Hematopoietic multipotent progenitor cell treated with erythropoietin and hydrocortisone succinate and interleukin-3 and kit ligand, for 8 days (in vitro differentiated cells): ENCODE measurements at regions not wholly inside any gene's neighbourhood (a gene's known extent, or its start where the extent isn't known, plus 50 kb on each side); places are given as distances from the start of the nearest gene placed in this dataset.

Experiments used
- DNase-seq: peaks from one replicate; pipeline ENCODE4 v3.0.0-alpha.2; 2015

DNA sequence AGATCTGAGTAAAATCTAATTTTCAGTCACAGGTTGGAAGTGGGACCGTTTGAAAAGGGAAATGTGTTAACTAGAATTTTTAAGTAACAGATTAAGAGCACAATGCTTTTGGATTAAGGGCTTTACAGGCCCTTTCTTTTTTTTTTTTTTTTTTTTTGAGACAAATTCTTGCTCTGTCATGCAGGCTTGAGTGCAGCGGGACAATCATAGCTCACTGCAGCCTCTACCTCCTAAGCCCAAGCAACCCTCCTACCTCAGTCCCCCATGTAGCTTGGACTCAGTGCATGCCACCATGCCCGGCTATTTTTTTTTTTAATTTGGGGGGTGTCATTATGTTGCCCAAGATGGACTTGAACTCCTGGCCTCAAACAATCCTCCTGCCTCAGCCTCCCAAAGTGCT lies 363.7 kb downstream of the LIG4 start:
- DNase-seq: no peak

DNA sequence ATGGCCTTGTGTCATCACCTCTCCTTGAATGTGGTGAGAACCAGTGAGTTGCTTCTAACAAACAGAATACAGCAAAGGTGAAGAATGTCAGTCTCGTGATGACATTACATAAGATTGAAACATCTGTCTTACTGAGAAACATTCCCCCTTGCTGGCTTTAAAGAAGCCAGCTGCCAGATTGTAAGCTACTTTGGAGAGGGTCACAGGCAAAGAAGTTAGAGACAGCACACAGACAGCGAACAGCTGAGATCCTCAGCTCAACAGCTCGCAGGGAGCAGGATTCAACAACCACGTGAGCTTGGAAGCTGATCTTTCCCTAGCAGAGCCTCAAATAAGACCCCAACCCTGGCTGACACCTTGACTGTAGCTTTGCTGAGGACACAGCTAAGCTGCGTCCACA lies 367.9 kb downstream of the LIG4 start:
- no peak for DNase-seq

DNA sequence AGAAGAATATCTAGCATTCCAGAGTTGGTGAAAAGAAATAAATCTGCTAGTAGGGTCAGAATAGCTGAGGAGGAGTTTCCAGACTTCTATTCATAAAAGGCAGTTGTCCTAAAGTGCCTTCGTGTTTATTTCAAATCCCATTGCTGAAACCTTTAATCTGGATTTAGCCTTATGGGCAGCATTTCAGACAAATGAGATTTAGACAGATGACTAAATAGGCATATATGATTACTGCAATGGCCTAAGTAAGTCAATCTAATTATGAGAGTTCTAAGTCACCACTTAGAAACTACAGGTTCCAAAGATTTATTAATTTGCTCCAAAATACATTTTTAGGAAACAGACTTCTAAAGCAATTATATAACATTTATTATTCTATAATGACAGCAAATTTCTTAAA lies 368.7 kb downstream of the LIG4 start:
- DNase-seq: no peak

DNA sequence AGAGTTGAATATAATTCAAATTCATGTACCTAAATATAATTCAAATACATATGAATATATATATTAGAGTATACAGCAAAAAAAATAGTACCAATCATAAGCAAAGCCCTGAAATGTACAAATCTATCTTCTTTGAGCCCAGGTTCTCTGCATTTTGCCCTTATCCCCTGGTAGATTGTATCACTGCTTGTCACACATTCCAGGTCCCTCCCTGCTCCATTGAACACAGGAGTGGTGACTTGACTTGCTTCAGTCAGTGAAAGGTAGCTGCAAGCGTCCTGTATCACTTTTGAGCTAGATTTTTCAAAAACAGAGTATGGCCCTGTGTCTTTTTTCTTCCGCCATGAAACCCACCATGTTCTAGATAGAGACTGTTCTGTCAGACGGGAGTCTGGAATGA lies 369.4 kb downstream of the LIG4 start:
- DNase-seq: no peak

DNA sequence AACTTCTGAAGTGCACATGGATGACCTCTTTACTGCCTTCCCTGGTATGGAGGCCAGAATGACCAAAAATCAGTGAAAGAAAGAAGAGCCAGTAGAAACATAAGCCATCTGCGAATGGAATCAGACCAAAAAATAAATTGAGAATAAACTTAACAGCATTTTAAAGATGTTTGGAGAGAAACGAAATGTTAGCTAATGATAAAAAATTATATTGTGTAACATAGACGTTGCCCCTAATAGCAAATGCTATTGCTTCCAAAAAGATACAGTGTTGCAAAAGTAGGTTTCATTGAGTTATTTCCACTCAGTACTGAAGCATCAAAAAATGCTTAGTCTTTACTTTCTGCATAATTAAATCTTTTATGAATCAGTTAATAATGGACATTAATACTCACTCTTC lies 371.7 kb downstream of the LIG4 start:
- no peak for DNase-seq

DNA sequence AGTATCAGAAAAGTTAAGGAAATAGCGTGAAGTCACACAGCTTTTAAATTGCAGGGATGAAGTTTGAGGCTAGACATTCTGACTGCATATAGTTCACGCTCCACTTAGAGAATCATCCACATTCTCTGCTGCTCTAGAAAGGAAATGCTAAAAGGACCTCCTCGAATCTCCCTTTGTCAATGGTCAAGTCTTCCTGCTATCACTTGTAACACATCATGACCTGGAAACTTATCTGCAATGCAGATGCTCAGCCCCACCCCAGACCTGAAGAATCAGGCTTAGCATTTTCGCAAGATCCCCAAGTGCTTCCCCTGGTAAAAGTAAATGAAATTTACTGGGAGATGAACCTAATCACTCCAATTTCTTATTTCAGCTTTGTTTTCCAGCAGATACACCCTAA lies 372.1 kb downstream of the LIG4 start:
- no peak for DNase-seq

DNA sequence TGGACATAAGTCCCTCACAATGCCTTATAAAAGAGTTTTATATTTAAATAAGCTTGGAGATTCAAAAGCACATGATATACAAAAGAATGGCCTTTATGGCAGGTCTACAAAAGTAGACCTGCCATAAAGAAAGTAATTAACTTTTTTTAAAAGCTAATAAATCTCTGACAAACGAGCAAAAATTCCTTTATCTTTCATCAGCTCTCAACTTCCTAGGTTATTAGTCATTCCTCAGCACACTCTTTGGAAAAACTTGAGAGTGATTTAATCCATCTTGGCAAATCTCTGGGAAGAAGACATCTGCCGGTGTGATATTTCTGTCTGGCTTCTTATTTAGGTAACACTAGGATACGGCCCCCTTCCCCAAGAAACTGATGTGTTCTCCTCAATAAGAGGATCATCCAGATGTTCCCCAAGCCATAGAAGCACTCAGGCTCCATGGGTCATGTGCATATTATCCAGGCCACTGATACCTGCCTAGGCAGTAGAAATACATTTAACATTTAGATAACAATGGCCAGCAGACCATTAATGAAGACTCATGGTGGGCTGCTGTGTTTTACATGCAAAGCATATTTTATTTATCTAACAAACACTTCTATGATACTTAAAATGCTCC lies 372.7 kb downstream of the LIG4 start:
- no peak for DNase-seq

DNA sequence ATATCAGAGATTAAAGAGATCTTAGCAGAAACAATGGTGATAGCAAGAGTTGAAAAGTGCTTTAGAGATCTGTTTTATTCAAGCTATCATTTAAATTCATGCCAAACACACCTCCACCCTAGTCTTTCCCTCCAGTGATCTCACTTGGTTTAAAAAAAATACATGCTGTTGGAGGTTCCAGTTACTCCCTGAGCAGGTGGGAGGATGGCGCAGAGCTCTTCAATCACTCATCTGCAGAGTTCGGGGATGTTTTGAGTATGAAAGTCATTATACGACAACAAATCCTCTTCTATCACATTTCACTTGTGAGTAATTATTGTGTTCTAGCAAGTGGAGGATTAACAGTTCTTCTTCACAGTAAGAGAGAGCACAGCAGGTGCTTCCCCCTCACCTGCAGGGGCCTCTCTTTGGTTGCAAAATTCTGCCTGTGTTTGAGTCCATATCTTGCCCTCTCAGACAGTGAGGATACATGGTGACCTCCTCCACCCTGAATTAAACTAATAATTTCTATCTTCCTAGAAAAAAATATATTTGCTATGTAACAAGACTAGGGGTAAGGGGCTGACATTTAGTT lies 376.7 kb downstream of the LIG4 start:
- DNase-seq: no peak

DNA sequence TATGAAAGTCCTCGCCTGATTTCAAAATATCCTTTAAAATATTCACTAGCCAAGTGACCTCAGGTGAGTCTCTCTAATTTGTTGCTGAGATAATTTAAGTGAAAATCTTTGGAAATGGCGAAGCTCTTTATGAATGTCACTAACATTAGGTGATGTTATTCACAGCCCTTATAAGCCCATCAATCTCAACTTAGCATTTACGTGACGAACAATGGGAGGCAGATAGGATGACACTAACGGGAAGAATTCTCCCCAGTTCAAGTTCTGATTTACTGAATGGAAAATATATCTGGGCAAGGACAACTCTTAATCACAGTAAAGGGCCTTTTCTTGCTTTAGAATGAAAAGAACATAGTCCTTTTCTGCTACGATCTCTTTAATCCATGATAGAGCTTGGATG lies 378.7 kb downstream of the LIG4 start:
- DNase-seq: no peak

DNA sequence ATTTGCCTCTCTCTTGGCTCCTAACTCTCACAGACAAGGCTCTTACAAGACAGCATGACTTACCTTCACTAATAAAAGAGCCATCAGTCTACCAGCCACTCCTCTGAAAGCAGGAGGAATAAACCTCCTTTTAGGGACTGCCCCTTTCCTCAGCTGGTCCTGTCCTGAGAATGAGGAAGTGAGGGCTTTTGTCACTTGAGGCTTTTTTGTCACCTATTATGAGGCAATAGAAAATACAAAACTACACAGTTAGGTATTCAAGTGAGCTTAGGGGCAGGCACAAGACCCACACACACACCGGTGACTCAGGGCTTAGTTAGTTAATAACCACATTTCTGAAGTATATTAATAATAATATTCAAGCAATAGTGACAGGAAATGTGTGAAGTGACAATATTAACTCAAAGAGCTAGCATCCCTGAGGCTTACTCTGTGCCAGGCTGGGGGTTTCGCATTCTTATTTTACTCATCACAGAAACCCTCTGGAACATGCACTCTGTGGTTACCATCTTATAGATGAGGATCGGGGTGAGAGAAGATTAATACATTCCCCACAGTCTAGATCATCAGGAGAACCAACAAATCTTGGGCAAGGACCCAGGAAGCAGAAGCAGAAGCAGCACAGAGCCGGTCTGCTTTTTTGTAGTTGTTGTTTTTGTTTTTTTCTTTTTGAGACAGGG lies 379.9 kb downstream of the LIG4 start:
- DNase-seq: no peak

DNA sequence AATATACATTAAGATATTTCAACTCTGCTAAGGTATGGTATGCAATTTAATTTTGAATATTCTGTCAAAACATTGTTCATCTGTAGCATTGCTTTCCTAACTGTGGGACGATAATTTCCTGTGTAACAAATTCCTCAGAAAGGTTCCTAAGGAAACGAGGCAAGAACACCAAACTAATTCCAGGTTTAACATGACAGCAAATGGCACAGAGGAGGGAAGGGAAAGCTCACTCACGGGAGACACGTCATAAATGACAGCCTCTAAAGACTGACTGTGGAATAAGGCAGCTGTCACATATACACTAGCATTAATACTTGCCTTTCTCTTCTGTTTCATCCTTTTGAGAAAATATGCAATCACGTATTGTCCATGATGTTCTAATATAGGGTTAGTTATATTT lies 380.6 kb downstream of the LIG4 start:
- DNase-seq: no peak

DNA sequence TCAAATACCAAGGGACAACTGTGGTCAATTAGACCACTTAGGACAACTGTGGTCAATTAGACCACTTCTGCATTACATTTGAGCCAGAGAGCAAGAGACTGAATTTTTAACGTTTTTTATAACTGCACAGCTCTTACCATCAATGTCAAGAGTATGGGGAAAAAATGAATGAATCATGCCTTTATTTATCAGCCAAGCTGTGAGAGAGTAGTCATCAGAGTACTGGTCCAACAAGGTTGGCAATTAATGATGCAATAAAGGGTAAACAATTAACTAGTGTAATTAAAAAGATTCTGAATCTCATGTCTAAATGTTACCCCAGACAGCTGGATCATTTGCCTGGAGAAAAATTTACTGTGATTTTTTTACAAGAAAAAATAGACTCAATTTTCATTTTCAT lies 381.1 kb downstream of the LIG4 start:
- no peak for DNase-seq

DNA sequence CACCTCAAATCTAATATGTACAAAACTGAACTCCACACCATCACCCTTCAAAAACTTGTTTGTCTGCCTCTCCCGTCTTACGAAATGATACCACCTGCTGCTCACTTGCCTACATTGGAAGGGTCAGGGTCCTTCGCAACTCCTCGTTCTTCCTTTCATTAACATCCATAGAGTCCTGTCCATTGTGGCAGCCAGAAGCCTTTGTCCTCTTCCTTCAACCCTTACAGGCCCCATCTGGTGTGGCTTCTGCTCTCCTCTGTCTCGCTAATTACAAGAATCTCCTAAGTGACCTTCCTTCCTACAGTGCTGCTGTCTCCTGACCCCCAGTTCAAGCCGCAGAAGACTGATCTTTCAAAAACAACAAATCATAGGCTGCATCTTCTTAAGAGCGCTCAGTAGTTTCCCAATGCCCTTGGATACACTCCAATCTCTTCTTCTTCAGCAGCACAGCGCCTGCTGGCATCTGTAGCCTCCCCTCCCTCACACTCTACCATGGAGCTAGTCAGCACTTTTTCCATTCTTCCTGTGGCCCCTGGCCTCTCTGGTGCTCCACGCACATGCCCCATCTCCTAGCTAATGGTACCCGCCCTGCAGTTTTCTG lies 382.7 kb downstream of the LIG4 start:
- no peak for DNase-seq

DNA sequence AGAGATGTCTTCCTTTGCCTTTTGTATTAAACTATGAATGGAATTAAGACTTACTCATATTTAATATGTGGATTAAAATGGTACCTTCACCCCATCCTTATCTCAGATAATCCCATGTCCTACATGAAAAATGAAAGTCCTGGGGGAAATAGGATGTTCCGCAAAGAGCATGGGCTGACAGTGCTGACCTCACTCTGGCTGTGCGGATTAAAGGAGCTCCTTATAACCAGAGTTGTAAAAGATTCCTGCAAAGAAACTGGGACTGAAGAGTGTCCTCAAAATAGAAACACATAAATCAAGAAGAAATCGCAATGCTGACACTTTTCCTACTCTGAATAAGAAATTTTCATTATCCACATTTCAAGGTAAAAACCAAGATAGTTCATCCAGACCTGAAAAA lies 384.5 kb downstream of the LIG4 start:
- DNase-seq: no peak

DNA sequence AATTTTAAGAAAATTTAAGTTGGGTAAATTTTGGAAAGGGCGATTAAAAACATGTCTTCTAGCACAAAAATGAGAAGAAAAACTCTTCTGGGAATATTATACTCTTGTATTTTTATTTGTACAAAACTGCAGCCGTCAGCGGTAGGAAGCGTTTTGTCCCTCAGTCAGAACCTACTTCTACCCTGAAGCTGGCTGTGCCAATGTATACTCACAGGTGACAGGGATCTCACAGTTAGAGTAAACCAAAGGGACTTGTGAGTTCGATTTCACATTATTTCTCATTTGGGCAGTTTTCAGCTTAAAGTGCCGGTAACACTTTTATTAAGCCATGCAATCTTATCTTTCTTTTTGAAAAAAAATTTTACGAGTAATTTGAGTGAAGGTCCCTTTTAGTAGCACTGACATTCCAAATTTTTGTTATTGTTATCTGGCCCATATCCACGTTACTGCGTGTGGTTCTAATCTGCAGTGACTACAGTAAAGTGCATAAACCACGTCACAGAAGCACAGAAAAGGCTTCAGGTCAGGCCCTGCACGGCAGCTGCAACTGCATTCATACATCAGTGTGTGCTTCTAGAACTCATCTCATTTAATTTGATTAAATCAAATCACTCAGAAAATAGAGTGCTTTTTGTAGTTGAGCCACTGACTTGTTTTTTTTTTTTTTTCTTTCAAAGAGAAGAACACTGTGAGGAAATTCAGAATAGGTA lies 387.3 kb downstream of the LIG4 start:
- no peak for DNase-seq

DNA sequence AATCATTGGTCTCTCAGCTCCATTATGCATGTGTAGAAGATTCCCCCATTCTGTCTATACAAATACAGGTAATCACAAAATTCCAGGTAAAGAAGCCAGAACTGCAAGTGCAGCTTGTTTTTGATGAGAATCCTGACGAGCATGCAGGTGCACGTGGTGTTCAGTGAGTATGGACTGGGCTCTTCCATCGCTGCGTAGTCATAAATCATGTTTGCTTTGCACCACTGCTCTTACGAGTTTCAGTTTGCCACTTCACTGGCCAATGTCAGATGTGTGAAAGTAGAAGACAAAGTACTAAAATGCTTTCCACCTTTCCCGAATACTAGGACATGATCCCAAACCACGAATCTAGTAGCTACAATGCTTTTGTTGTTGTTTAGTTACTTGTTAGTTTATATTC lies 390.7 kb downstream of the LIG4 start:
- no peak for DNase-seq

DNA sequence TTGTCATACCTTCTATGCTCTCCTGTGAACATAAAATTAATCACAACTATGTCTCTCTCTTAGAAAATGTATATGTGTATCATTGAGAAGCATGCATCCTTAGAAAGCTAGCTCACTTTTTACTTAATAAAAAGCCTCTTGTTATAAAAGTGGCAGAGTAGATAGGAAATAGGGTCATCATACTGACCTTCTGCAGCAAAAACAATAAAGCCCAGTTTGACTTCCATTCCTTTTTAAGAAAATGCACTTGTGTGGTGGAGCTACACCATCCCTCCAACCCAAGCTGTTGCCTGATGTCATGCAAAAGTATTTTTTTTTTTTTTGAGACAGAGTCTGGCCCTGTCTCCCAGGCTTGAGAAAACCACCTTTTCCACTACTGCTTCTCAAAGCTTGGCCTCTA lies 393.3 kb downstream of the LIG4 start:
- no peak for DNase-seq

DNA sequence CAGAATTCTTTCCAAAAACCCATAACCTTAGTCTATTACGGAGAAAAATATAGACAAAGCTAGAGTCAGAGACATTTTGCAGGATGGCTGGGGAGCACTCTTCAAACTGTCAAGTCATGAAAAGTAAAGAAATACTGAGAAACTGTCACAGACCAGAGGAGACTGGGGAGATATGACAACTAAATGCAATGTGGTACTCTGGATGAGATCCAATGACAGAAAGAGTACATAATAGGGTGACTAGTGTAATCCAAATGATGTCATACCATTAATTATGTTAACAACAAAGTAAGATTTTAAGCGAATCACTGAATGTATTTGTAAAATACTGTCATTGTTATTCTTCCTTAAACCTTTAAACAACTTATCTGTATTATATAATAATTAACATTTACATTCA lies 393.8 kb downstream of the LIG4 start:
- DNase-seq: no peak

DNA sequence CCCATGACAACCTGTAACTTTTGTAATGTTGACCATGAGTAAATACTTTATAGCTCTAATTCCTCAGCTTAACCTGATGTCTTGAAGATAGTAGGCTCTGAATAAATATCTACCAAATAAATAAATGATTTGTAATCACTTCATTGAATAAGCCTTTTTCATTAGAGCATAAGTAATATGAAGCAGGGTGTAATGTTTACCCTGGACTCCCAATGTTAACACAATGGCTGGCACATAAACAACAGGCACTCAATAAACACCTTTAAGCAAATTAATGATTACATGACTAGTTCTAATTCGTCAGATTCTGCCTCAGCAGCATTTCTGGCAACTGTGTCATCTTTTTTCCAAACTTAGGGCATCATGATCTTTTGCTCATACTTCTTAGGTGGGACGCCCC lies 396.3 kb downstream of the LIG4 start:
- no peak for DNase-seq

DNA sequence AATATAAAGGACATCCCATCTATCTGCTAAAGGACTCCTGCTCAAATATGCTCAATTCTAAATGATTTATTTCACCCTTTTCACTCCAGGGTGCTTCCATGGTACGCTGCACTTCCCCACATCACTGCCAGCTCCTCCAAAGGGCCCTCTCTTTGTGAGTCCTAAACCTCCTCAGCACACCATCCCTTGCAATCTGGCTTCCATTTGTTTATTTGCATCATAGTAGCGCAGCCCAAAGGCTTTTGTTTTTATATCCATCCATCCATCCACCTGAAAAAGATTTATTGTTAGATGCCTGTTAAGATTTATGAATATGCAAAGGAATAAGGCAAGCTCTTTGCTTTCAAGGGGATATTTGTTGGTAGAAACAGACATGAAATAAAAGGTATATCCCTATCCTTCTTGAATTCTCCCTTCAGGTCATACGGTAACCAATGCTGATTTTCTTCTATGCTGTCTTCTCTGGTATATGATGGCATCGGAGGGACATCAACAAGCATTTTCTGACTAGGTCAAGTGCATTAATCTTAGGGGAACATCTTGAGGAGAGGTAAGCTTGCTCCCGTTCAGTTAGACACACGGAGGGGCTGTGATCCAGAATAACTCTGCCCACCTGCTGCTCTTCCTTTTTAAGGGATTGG lies 397.6 kb downstream of the LIG4 start:
- no peak for DNase-seq

DNA sequence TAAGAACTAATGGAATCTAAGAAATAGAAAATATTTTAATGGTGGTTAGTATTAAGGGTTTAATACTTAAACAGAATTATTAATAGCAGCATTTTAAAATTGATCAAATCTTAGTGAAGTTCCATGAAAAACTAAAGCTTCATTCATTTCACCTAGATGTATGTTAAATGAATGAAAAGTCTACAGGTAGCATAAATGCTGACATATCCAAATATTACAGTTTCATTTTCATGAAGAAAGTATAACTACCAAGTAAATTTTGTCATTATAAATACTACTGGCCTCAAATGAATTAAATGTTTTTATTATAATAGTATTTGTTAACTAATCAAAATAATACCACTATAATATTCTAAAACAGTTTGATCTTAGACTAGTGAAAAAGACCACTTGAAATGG lies 403.3 kb downstream of the LIG4 start:
- DNase-seq: no peak

DNA sequence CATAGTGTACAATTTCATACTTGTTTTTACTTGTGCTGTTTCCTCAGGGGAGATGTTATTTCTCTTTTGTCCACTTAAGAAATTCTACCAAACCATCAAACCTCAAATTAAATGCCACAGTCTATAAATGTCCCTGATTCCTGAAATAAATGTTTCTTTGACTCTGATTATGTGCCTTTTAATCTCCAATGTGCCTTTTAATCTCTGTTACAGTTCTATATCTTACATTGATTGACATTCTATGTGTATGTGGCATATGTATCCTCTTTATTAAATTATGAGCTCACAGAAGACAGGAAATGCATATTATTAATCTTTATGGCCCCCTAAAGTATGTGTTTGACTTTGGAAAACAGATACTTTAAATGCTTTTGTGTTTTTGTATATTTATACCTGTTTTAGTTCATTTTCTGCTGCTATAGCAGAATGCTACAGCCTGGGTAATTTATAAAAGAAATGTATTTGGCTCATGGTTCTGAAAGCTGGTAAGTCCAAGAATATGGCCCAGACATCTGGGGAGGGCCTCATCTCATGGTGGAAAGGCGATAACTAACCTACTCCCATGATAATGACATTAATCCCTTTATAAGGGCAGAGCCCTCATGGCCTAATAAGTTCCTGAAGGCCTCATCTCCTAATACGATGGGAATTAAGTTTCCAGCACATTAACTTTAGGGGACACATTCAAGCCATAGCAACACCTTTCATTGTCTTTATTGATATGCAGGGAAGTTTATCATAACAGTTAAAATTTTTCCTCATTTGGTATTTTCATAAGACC lies 403.9 kb downstream of the LIG4 start:
- DNase-seq: no peak

DNA sequence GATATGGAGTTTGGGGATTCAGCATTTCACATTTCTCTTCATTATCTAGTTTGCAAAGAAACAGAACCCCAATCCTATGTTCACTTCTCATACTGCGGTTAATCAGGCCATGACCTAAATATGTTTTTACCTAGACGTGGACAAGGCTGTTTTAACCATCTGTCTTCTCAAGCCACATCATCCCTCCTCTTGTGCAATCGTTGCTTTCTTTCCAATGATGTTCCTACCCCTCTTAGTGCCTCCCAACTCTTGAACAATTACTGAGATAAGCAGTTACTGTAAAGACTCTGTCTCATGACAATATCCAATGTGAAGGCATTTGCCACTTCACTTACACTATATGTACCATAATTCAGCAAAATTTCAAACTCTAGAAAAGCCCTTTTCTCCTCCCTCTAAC lies 406.2 kb downstream of the LIG4 start:
- no peak for DNase-seq
